GM18511 (cell line): ENCODE measurements at regions not wholly inside any gene's neighbourhood (a gene's known extent, or its start where the extent isn't known, plus 50 kb on each side); places are given as distances from the start of the nearest gene placed in this dataset.

Source experiments
- ATAC-seq: cut with Tn5 transposase; IDR thresholded peaks from one replicate; pipeline ENCODE4 v1.9.1; 2021; ENCODE audit warnings: mild to moderate bottlenecking, moderate library complexity; ENCODE audit not compliant: unreplicated experiment

GRCh38 chr22:34038801-34039555, 118.7 kb upstream of the LARGE1 start:
- no peak for ATAC-seq

- no peak for ATAC-seq
Measured at GRCh38 chr22:34045311-34045710, 125.0 kb upstream of the LARGE1 start.

GRCh38 chr22:34055525-34056200, 135.4 kb upstream of the LARGE1 start:
- no peak for ATAC-seq

GRCh38 chr22:34057726-34058125, 137.4 kb upstream of the LARGE1 start:
- ATAC-seq: no peak

GRCh38 chr22:34064696-34065095, 144.4 kb upstream of the LARGE1 start:
- ATAC-seq: no peak

- ATAC-seq: no peak
Measured at GRCh38 chr22:34067031-34067430, 146.8 kb upstream of the LARGE1 start.

- no peak for ATAC-seq
Measured at GRCh38 chr22:34068001-34068400, 147.7 kb upstream of the LARGE1 start.

GRCh38 chr22:34070051-34070450, 149.8 kb upstream of the LARGE1 start:
- ATAC-seq: no peak

GRCh38 chr22:34070531-34070930, 150.3 kb upstream of the LARGE1 start:
- no peak for ATAC-seq

GRCh38 chr22:34072585-34072984, 152.3 kb upstream of the LARGE1 start:
- no peak for ATAC-seq

- ATAC-seq: no peak
Measured at GRCh38 chr22:34080433-34080832, 160.2 kb upstream of the LARGE1 start.

- no peak for ATAC-seq
Measured at GRCh38 chr22:34096770-34097169, 176.5 kb upstream of the LARGE1 start.

- ATAC-seq: no peak
Measured at GRCh38 chr22:34099278-34099677, 179.0 kb upstream of the LARGE1 start.

GRCh38 chr22:34102633-34103032, 182.4 kb upstream of the LARGE1 start:
- ATAC-seq: no peak

GRCh38 chr22:34105461-34106062, 185.3 kb upstream of the LARGE1 start:
- ATAC-seq: no peak

GRCh38 chr22:34108168-34108567, 187.9 kb upstream of the LARGE1 start:
- no peak for ATAC-seq

- ATAC-seq: no peak
Measured at GRCh38 chr22:34111210-34111824, 191.0 kb upstream of the LARGE1 start.

GRCh38 chr22:34113381-34113780, 193.1 kb upstream of the LARGE1 start:
- ATAC-seq: no peak

GRCh38 chr22:34114406-34114805, 194.1 kb upstream of the LARGE1 start:
- no peak for ATAC-seq

GRCh38 chr22:34115722-34116121, 195.4 kb upstream of the LARGE1 start:
- ATAC-seq: no peak

GRCh38 chr22:34116126-34116525, 195.8 kb upstream of the LARGE1 start:
- no peak for ATAC-seq

- no peak for ATAC-seq
Measured at GRCh38 chr22:34122042-34122441, 201.8 kb upstream of the LARGE1 start.
